ENCODE measurements at regions not wholly inside any gene's neighbourhood (a gene's known extent, or its start where the extent isn't known, plus 50 kb on each side); places are given as distances from the start of the nearest gene placed in this dataset.

DNA sequence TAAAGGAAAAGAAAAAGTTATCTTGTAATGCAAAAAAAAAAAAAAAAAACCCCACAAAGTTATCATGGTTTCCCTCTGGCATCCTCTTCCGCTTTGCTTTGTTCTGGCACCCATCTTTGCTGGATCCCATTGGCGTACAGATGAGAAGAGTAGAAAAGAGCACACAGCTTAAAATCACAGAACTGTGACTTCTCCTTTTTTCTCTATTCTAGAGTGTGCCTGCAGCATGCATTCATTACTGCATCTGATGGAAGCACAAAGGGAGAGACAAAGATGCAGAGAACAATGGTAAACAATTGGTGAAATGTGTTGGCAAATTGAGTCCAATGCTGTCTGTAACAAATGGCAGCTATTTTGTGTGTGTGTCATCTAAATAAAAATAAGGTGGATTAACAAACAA is 440.8 kb upstream of the PIK3R1 start:
- DNase-seq (ENCODE audit: low spot score) (no peak), ATAC-seq (ENCODE audit: low read depth) (no peak)
- Histone ChIP-seq H3K27ac (ENCODE audit: poor library complexity, severe bottlenecking) (no peak overlapping the region), H3K9me3 (ENCODE audit: severe bottlenecking) (no peaks in the 10 kb centered on the region), H3K4me3 (ENCODE audit: severe bottlenecking) (no peak overlapping the region), H3K4me1 (ENCODE audit: insufficient read depth, poor library complexity, severe bottlenecking) (peaks cover 14% of the 10 kb centered on the region), H3K36me3 (ENCODE audit: low read depth) (no peaks in the 10 kb centered on the region), H3K27me3 (ENCODE audit: insufficient read depth, poor library complexity, severe bottlenecking) (no peaks in the 10 kb centered on the region)
- TF ChIP-seq, protein P1, sequence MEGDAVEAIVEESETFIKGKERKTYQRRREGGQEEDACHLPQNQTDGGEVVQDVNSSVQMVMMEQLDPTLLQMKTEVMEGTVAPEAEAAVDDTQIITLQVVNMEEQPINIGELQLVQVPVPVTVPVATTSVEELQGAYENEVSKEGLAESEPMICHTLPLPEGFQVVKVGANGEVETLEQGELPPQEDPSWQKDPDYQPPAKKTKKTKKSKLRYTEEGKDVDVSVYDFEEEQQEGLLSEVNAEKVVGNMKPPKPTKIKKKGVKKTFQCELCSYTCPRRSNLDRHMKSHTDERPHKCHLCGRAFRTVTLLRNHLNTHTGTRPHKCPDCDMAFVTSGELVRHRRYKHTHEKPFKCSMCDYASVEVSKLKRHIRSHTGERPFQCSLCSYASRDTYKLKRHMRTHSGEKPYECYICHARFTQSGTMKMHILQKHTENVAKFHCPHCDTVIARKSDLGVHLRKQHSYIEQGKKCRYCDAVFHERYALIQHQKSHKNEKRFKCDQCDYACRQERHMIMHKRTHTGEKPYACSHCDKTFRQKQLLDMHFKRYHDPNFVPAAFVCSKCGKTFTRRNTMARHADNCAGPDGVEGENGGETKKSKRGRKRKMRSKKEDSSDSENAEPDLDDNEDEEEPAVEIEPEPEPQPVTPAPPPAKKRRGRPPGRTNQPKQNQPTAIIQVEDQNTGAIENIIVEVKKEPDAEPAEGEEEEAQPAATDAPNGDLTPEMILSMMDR (IDR thresholded peaks at IDR 0.05; ENCODE audit: poor library complexity, severe bottlenecking) = no peak

- H3K9me3 ChIP-seq (ENCODE audit: severe bottlenecking) = no peaks in the 10 kb centered on the region
- H3K4me3 ChIP-seq (ENCODE audit: severe bottlenecking) = no peak overlapping the region
- H3K36me3 ChIP-seq (ENCODE audit: low read depth) = no peaks in the 10 kb centered on the region
- TF ChIP-seq, protein P1 (IDR thresholded peaks at IDR 0.05; ENCODE audit: poor library complexity, severe bottlenecking) = no peak
- ATAC-seq (ENCODE audit: low read depth) (no peak), DNase-seq (ENCODE audit: low spot score) (no peak)
- peaks cover 14% of the 10 kb centered on the region for H3K4me1 ChIP-seq (ENCODE audit: insufficient read depth, poor library complexity, severe bottlenecking)
- H3K27ac ChIP-seq (ENCODE audit: poor library complexity, severe bottlenecking) = peak overlapping the region; percentile 37
- H3K27me3 ChIP-seq (ENCODE audit: insufficient read depth, poor library complexity, severe bottlenecking) = no peaks in the 10 kb centered on the region
These were observed 441.3 kb upstream of the PIK3R1 start for GRCh38 chr5:67774267-67774552.

GRCh38 chr5:67773411-67774266 is 441.9 kb upstream of the PIK3R1 start:
- TF ChIP-seq, protein P1 (IDR thresholded peaks at IDR 0.05; ENCODE audit: poor library complexity, severe bottlenecking) = no peak
- H3K36me3 ChIP-seq (ENCODE audit: low read depth) = no peaks in the 10 kb centered on the region
- no peak overlapping the region for H3K4me3 ChIP-seq (ENCODE audit: severe bottlenecking)
- no peaks in the 10 kb centered on the region for H3K9me3 ChIP-seq (ENCODE audit: severe bottlenecking)
- peak; percentile 68 for ATAC-seq (ENCODE audit: low read depth)
- H3K4me1 ChIP-seq (ENCODE audit: insufficient read depth, poor library complexity, severe bottlenecking) = peaks cover 14% of the 10 kb centered on the region
- no peaks in the 10 kb centered on the region for H3K27me3 ChIP-seq (ENCODE audit: insufficient read depth, poor library complexity, severe bottlenecking)
- H3K27ac ChIP-seq (ENCODE audit: poor library complexity, severe bottlenecking) = peak overlapping the region; percentile 37
- no peak for DNase-seq (ENCODE audit: low spot score)

DNA sequence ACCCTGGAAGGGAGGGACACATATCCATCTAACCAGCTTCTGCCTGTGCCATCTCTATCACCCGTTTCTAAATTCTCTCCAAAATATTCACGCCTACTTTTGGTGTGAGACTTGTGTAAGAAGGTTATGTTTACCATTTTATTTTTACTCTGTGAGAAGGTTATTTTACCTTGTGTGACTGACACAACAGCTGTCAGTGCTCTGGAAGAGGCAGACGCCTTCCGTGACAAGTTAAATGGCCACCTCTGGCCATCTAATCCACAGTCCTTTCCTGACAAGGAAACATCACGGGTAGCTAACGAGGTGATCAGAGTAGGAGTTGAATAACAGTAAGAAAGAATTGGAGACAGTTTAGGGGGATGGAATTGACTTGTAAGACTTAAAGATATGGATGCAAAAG is 443.8 kb upstream of the PIK3R1 start:
- DNase-seq (ENCODE audit: low spot score) = no peak

GRCh38 chr5:67771221-67771620 is 444.3 kb upstream of the PIK3R1 start:
- H3K27me3 ChIP-seq (ENCODE audit: insufficient read depth, poor library complexity, severe bottlenecking) = no peaks in the 10 kb centered on the region
- H3K27ac ChIP-seq (ENCODE audit: poor library complexity, severe bottlenecking) = no peak overlapping the region
- no peaks in the 10 kb centered on the region for H3K36me3 ChIP-seq (ENCODE audit: low read depth)
- H3K9me3 ChIP-seq (ENCODE audit: severe bottlenecking) = no peaks in the 10 kb centered on the region
- TF ChIP-seq, protein P1 (IDR thresholded peaks at IDR 0.05; ENCODE audit: poor library complexity, severe bottlenecking) = no peak
- DNase-seq (ENCODE audit: low spot score) = no peak
- H3K4me3 ChIP-seq (ENCODE audit: severe bottlenecking) = no peak overlapping the region
- H3K4me1 ChIP-seq (ENCODE audit: insufficient read depth, poor library complexity, severe bottlenecking) = peaks cover 14% of the 10 kb centered on the region
- ATAC-seq (ENCODE audit: low read depth) = no peak

More for the DNA sequence above, 443.8 kb upstream of the PIK3R1 start:
- no peak for ATAC-seq (ENCODE audit: low read depth)
- peaks cover 14% of the 10 kb centered on the region for H3K4me1 ChIP-seq (ENCODE audit: insufficient read depth, poor library complexity, severe bottlenecking)
- TF ChIP-seq, protein P1 (IDR thresholded peaks at IDR 0.05; ENCODE audit: poor library complexity, severe bottlenecking) = no peak
- H3K9me3 ChIP-seq (ENCODE audit: severe bottlenecking) = no peaks in the 10 kb centered on the region
- H3K27ac ChIP-seq (ENCODE audit: poor library complexity, severe bottlenecking) = no peak overlapping the region
- H3K4me3 ChIP-seq (ENCODE audit: severe bottlenecking) = no peak overlapping the region
- H3K27me3 ChIP-seq (ENCODE audit: insufficient read depth, poor library complexity, severe bottlenecking) = no peaks in the 10 kb centered on the region
- no peaks in the 10 kb centered on the region for H3K36me3 ChIP-seq (ENCODE audit: low read depth)

Measured in RWPE2 (cell line).